Gastroesophageal sphincter (tissue), 4 donors: ENCODE measurements at regions not wholly inside any gene's neighbourhood (a gene's known extent, or its start where the extent isn't known, plus 50 kb on each side); places are given as distances from the start of the nearest gene placed in this dataset.

Experiments used
- ATAC-seq: fragments of 150-250 bp; one replicate; pipeline ENCODE4 v1.9.1; 2016; ENCODE audit warnings: mild to moderate bottlenecking, moderate library complexity
- H3K27ac ChIP-seq, 4 donors: fragments of 200-600 bp; sonication (generic) in 3 of 4; 1 replicate in 3 of 4; 2 replicates in 1 of 4; pipeline ENCODE4 v1.5.1; 2016 to 2019
- H3K27me3 ChIP-seq: fragments of 200-600 bp; sonication (generic); one replicate; pipeline ENCODE4 v1.5.1; 2019
- H3K36me3 ChIP-seq, 2 donors: fragments of 200-600 bp; sonication (generic); one replicate each; pipeline ENCODE4 v1.5.1; 2019; ENCODE audit warnings: control low read depth in 1 of 2
- H3K4me1 ChIP-seq, 3 donors: fragments of 200-600 bp; sonication (generic); 1 replicate in 2 of 3; 2 replicates in 1 of 3; pipeline ENCODE4 v1.5.1; 2016 to 2019; ENCODE audit warnings: control low read depth in 2 of 3
- H3K4me3 ChIP-seq, 2 donors: fragments of 200-600 bp; sonication (generic); one replicate each; pipeline ENCODE4 v1.5.1; 2019; ENCODE audit warnings: mild to moderate bottlenecking in 1 of 2, moderate library complexity in 1 of 2
- H3K9me3 ChIP-seq, 3 donors: fragments of 200-600 bp; sonication (generic); one replicate each; pipeline ENCODE4 v1.5.1; 2017 to 2019; ENCODE audit warnings: control low read depth in 2 of 3
- EP300 ChIP-seq: sonication (generic); formaldehyde crosslinking; IDR thresholded peaks from one replicate; pipeline ENCODE4 v1.6.1; 2017; ENCODE audit warnings: antibody characterized with exemption, mild to moderate bottlenecking
- POLR2A ChIP-seq, 2 donors: fragments of 450-650 bp; IDR thresholded peaks; one replicate each; pipeline ENCODE4 v1.6.1; 2017; ENCODE audit warnings: antibody characterized with exemption in 2 of 2, mild to moderate bottlenecking in 2 of 2, moderate library complexity in 1 of 2
- POLR2AphosphoS5 ChIP-seq: sonication (generic); formaldehyde crosslinking; IDR thresholded peaks from one replicate; pipeline ENCODE4 v1.6.1; 2017; ENCODE audit warnings: antibody characterized with exemption
- WGBS, 2 donors: methylation state at CpG; one replicate each; pipeline ENCODE4 v1.1.5; 2018; ENCODE audit warnings: low coverage in 1 of 2; 5-methylcytosine and 5-hydroxymethylcytosine counted together
- TF ChIP-seq, protein P1 (sequence below), 4 experiments: fragments of 200-600 bp in 2 of 4; fragments of 450-650 bp in 2 of 4; sonication (generic) in 1 of 4; IDR thresholded peaks; one replicate each; pipeline ENCODE4 v1.5.1; 2017 to 2019; ENCODE audit warnings: antibody characterized with exemption in 4 of 4, mild to moderate bottlenecking in 2 of 4, moderate library complexity in 2 of 4

DNA sequence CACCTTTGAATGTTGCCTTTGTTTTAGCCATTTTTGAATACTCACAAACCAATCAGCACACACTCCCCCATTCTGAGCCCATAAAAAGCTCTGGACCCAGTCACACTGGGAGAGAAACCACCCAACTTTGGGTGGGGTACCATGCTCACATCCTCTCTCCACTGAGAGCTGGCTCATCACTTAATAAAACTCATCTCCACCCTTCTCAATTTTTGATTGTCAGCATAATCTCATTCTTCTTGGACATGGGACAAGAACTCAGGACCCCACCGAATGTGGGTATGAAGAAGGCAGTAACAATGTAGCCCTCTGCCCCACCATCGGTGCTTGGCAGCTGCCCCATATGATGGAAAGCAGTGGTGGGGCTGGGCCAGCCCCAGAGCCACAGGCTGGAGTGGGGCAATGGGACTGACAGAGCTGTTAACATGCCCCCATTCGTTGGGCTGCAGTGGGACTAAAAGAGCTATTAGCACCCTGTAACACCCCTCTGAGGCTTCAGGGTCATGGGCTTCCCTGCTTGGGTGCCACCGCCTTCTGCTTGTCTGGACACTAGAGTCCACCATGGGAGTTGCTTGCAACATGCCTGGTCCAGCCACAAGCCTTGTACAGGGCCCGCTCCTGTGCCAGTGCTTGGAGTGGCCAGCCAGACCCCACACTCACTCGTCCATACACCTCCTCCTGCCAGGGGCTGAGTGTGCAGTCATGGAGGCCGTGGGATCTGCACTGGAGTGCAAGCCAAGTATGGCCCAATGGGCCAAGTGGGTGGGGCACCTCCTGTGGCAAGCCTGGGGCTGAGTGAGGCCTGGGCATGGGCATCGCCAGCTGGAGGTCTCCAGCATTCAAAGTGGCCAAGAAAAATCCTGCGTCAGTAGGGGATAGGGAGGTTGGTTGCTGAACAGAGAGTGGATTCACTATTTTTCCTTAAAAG lies 471.1 kb downstream of the TBC1D22A start:
- WGBS, 2 donors, result 65 to 100% methylated on average over 1 to 5 of the region's 9 CpGs
- ATAC-seq, result no peak
- H3K9me3 ChIP-seq, result peaks cover 0 to 15% (median 0%) of the 10 kb centered on the region in 3 donors
- no peak overlapping the region for H3K4me3 ChIP-seq
- H3K4me1 ChIP-seq, result no peaks in the 10 kb centered on the region
- H3K36me3 ChIP-seq, result no peaks in the 10 kb centered on the region
- H3K27ac ChIP-seq, result no peak overlapping the region
- peaks cover 19% of the 10 kb centered on the region for H3K27me3 ChIP-seq
- TF ChIP-seq POLR2AphosphoS5 (no peak), POLR2A (IDR thresholded peaks at IDR 0.05) (no peak), EP300 (no peak)
- TF ChIP-seq, protein P1, sequence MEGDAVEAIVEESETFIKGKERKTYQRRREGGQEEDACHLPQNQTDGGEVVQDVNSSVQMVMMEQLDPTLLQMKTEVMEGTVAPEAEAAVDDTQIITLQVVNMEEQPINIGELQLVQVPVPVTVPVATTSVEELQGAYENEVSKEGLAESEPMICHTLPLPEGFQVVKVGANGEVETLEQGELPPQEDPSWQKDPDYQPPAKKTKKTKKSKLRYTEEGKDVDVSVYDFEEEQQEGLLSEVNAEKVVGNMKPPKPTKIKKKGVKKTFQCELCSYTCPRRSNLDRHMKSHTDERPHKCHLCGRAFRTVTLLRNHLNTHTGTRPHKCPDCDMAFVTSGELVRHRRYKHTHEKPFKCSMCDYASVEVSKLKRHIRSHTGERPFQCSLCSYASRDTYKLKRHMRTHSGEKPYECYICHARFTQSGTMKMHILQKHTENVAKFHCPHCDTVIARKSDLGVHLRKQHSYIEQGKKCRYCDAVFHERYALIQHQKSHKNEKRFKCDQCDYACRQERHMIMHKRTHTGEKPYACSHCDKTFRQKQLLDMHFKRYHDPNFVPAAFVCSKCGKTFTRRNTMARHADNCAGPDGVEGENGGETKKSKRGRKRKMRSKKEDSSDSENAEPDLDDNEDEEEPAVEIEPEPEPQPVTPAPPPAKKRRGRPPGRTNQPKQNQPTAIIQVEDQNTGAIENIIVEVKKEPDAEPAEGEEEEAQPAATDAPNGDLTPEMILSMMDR (IDR thresholded peaks at IDR 0.05), result no peak

DNA sequence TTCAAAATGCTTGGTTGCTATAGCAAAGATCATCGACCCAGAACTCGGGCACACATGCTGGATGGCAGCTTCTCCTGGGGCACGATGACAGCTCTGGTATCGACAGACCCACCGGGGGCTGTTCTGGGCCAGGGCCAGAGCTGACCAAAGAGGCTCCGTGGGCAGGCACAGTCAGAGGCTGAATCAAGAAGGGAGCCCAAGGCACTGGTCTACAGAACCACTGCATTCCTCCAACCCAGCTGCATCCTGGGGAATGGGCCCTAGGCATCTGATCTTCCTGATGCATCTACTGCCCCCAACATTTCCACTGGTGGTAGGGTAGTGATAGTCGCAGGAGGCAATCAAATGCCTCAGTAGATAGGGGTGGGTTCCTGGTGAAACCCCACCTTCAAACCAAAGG lies 470.3 kb downstream of the TBC1D22A start:
- WGBS, 2 donors, result 80 to 89% methylated on average over 2 to 6 of the region's 7 CpGs
- Histone ChIP-seq H3K9me3 (peaks cover 0 to 15% (median 0%) of the 10 kb centered on the region in 3 donors), H3K4me3 (no peak overlapping the region), H3K4me1 (no peaks in the 10 kb centered on the region), H3K36me3 (no peaks in the 10 kb centered on the region), H3K27me3 (peaks cover 10% of the 10 kb centered on the region), H3K27ac (no peak overlapping the region)
- TF ChIP-seq POLR2A (IDR thresholded peaks at IDR 0.05), result no peak
- TF ChIP-seq POLR2AphosphoS5, result no peak
- TF ChIP-seq EP300, result no peak
- TF ChIP-seq, protein P1 (IDR thresholded peaks at IDR 0.05), result no peak
- no peak for ATAC-seq

DNA sequence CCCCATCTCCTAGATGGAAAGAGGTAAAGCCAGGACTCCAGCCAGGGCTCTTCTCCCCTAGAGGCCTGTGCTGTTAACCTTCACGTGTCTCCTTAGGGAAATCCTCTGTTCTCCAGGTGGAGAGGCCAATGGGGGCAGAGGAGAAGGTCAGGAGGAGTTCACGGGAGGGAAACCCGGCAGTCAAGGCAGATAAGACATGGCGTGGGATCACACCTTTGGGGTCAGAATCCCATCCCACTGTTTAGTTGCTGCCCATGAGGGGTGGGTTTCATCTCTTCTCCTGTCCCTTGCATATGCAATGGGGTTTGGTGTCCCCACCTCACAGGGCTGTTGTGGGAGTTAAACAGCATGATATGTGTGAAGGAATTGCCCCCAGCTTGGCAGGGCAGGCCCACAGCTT lies 469.7 kb downstream of the TBC1D22A start:
- 74% methylated on average over 3 of the region's 4 CpGs; no CpG with 5 or more reads in 1 of the 2 donors for WGBS, 2 donors
- Histone ChIP-seq H3K27ac (no peak overlapping the region), H3K4me1 (no peaks in the 10 kb centered on the region), H3K36me3 (no peaks in the 10 kb centered on the region), H3K4me3 (no peak overlapping the region), H3K27me3 (peaks cover 7% of the 10 kb centered on the region), H3K9me3 (peaks cover 0 to 15% (median 0%) of the 10 kb centered on the region in 3 donors)
- TF ChIP-seq POLR2AphosphoS5 (no peak), EP300 (no peak)
- ATAC-seq, result no peak

DNA sequence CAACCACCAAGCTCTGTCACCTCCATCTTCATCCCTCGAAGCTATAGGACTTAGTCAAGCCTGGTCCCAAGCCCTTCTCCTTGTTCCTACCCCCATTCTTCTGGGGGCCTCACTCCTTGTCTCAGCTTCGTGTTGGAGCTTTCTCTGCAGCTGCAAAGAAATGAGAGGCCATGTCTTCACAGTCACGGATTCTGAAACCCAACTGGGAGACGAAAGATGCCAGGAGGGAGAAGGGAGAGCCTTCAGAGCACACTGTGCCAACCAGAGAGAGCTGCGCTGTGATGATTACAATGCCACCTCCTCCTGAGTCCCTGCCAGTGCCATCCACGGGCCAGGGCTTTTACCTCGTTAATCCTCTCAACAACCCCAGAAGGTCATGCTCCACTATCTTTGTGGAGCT lies 469.3 kb downstream of the TBC1D22A start:
- Histone ChIP-seq H3K27me3 (peaks cover 7% of the 10 kb centered on the region), H3K4me3 (no peak overlapping the region), H3K27ac (no peak overlapping the region), H3K36me3 (no peaks in the 10 kb centered on the region), H3K4me1 (no peaks in the 10 kb centered on the region), H3K9me3 (peaks cover 0 to 15% (median 0%) of the 10 kb centered on the region in 3 donors)
- no peak for TF ChIP-seq POLR2AphosphoS5
- TF ChIP-seq, protein P1 (IDR thresholded peaks at IDR 0.05), result no peak
- no peak for TF ChIP-seq POLR2A (IDR thresholded peaks at IDR 0.05)
- no peak for TF ChIP-seq EP300
- WGBS, 2 donors, result 40 to 52% methylated on average over 2 to 3 of the region's 7 CpGs
- ATAC-seq, result no peak

DNA sequence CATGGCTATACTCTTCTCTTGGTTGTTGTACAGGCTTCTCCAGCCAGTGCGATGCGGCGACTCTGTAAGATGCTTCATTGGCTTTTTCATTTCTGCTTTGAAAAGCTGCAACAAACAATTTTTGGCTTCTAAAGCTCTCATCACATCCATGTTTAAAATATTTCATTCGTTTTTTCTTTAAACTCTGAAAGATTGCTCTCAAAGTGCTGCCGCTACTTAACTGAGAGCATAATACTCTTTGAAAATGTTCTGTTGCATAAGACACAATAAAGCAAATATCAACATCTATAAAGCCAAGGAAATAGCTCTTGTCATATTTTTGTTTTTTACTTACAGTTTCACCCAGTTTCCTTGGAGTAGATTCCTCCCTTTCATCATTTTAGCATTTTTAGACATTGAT lies 468.3 kb downstream of the TBC1D22A start:
- Histone ChIP-seq H3K4me3 (no peak overlapping the region), H3K27ac (no peak overlapping the region), H3K27me3 (peaks cover 14% of the 10 kb centered on the region), H3K4me1 (no peaks in the 10 kb centered on the region), H3K36me3 (no peaks in the 10 kb centered on the region), H3K9me3 (peaks cover 0 to 15% (median 0%) of the 10 kb centered on the region in 3 donors)
- TF ChIP-seq POLR2AphosphoS5, result no peak
- no peak for TF ChIP-seq POLR2A (IDR thresholded peaks at IDR 0.05)
- no peak for TF ChIP-seq EP300
- TF ChIP-seq, protein P1 (IDR thresholded peaks at IDR 0.05), result no peak
- WGBS, 2 donors, result 74 to 88% methylated on average over 5 of the region's 5 CpGs
- no peak for ATAC-seq
